ENCODE measurements at regions not wholly inside any gene's neighbourhood (a gene's known extent, or its start where the extent isn't known, plus 50 kb on each side); places are given as distances from the start of the nearest gene placed in this dataset.

DNA sequence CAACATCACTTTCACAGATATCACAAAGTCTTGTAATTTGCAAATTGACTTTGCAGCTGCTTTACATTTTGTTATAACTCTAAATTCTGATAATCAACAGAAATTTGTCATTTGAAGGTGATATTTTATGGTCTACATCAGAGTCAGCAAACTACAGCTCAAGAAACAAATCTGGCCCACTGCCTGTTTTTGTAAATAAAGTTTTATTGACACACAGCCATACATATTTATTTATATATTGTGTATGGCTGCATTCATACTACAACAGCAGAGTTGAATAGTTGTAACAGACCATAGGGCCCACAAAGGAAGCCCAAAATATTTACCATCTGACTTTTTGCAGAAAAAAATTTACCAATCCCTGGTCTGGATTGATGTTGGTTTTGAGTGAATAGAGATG, 87.0 kb upstream of the GRIA1 start:
- Mint-ChIP-seq H3K4me1 (ENCODE audit: low read depth) (no peaks in the 10 kb centered on the region), H3K27ac (no peak overlapping the region), H3K27me3 (ENCODE audit: low read depth) (no peaks in the 10 kb centered on the region), H3K36me3 (ENCODE audit: low read depth) (no peaks in the 10 kb centered on the region), H3K4me3 (no peak overlapping the region), H3K9me3 (no peaks in the 10 kb centered on the region)
- DNase-seq (ENCODE audit: low spot score): no peak

DNA sequence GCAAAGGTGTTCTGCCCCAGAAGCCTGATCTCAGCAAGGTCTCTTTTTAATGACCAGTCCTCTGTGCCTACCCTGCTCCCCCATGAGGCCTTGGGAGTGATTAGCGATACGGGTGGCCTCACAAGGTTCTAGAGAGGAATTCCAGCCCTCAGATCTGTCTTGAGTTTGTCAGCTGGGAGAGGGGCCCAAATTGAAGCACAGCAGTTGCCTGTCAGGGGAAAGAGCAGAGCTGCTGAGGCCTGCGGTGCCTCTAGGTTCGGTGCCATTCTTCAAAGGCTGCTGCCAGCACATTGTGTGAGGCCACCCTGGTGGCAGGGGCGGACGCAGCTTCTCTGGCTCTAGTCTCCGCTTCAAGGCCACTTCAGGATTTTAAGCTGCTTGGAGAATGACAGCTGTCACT, 85.7 kb upstream of the GRIA1 start:
- H3K4me3 Mint-ChIP-seq: no peak overlapping the region
- no peaks in the 10 kb centered on the region for H3K36me3 Mint-ChIP-seq (ENCODE audit: low read depth)
- H3K27ac Mint-ChIP-seq: no peak overlapping the region
- no peaks in the 10 kb centered on the region for H3K27me3 Mint-ChIP-seq (ENCODE audit: low read depth)
- no peaks in the 10 kb centered on the region for H3K4me1 Mint-ChIP-seq (ENCODE audit: low read depth)
- DNase-seq (ENCODE audit: low spot score): no peak
- no peaks in the 10 kb centered on the region for H3K9me3 Mint-ChIP-seq

DNA sequence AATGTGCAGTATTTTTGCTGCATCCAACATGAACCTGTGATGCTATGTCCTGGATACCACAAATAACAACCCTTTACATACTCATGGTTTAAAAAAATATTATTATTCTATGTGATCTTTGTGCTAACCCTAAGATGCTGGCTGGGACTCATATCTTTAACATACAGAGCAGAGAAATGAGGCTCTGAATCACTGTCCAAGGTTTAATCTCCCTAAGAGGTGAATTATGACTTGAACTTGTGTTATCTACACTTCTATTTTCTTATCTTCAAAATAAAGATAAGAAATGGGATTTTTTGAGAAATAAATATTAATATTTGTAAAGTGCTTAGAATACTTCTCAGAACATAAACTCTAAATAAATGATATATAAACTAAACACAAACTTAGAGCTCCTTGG, 68.8 kb upstream of the GRIA1 start:
- Mint-ChIP-seq H3K4me3 (no peak overlapping the region), H3K36me3 (ENCODE audit: low read depth) (no peaks in the 10 kb centered on the region), H3K27me3 (ENCODE audit: low read depth) (no peaks in the 10 kb centered on the region), H3K27ac (no peak overlapping the region), H3K9me3 (no peaks in the 10 kb centered on the region), H3K4me1 (ENCODE audit: low read depth) (no peaks in the 10 kb centered on the region)
- no peak for DNase-seq (ENCODE audit: low spot score)

- Mint-ChIP-seq H3K27me3 (ENCODE audit: low read depth) (no peaks in the 10 kb centered on the region), H3K9me3 (no peaks in the 10 kb centered on the region), H3K27ac (no peak overlapping the region), H3K36me3 (ENCODE audit: low read depth) (no peaks in the 10 kb centered on the region), H3K4me3 (no peak overlapping the region), H3K4me1 (ENCODE audit: low read depth) (no peaks in the 10 kb centered on the region)
- DNase-seq (ENCODE audit: low spot score): no peak
These were observed 64.6 kb upstream of the GRIA1 start for GRCh38 chr5:153425914-153426313.

DNA sequence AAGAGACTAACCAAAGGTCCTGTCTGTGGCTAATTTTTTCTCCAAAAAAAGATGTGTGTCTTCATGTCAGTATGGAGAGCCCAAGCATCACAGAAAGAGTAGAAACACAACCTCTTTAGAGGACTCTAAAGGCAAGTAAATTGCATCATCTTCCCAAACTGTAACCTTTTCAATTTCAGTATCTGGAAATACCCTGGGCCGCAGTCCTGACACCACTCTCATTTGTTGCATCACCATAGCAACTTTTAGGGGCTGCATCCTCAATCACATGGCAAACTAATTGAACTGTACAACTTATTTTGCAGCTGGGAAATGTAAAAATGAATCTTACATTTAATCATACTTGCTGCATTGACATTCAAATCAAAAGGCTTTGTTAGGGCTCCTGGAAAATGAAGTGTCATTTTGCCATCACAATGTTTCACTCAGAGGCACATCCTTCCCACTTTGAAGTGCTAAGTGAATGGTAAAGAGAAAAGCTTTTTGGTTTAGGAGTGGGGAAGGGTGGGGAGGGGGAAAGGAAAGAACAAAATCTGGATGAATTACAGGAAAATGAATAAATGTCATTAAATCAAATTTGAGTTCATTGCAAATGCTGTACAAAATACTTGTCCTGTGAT, 60.6 kb upstream of the GRIA1 start:
- H3K27me3 Mint-ChIP-seq (ENCODE audit: low read depth): no peaks in the 10 kb centered on the region
- H3K4me1 Mint-ChIP-seq (ENCODE audit: low read depth): no peaks in the 10 kb centered on the region
- DNase-seq (ENCODE audit: low spot score): no peak
- no peak overlapping the region for H3K4me3 Mint-ChIP-seq
- H3K36me3 Mint-ChIP-seq (ENCODE audit: low read depth): no peaks in the 10 kb centered on the region
- H3K9me3 Mint-ChIP-seq: no peaks in the 10 kb centered on the region
- no peak overlapping the region for H3K27ac Mint-ChIP-seq

DNA sequence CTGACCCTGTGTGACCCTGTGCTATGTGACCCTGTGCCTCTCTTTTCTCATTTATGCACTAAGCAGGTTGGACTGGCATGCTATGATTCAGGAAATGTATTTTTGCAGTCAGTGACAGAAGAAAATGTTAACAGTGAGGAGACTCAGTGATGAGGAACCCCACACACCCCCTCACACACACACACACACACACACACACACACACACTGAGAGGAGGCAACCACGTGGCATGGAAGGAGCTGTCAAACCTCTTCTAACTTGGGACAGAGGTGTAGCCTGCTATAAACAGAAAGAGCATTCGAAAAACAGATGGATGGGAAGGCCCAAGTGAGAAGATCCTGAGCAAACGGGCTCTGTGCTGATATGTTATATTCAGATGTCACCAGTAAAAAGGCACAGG, 57.9 kb upstream of the GRIA1 start:
- Mint-ChIP-seq H3K36me3 (ENCODE audit: low read depth) (no peaks in the 10 kb centered on the region), H3K4me1 (ENCODE audit: low read depth) (no peaks in the 10 kb centered on the region), H3K9me3 (no peaks in the 10 kb centered on the region), H3K27me3 (ENCODE audit: low read depth) (no peaks in the 10 kb centered on the region), H3K27ac (no peak overlapping the region), H3K4me3 (no peak overlapping the region)
- no peak for DNase-seq (ENCODE audit: low spot score)

GRCh38 chr5:153437251-153437650, 53.2 kb upstream of the GRIA1 start:
- no peaks in the 10 kb centered on the region for H3K4me1 Mint-ChIP-seq (ENCODE audit: low read depth)
- DNase-seq (ENCODE audit: low spot score): no peak
- no peak overlapping the region for H3K4me3 Mint-ChIP-seq
- H3K27me3 Mint-ChIP-seq (ENCODE audit: low read depth): no peaks in the 10 kb centered on the region
- no peaks in the 10 kb centered on the region for H3K9me3 Mint-ChIP-seq
- H3K36me3 Mint-ChIP-seq (ENCODE audit: low read depth): no peaks in the 10 kb centered on the region
- no peak overlapping the region for H3K27ac Mint-ChIP-seq

GRCh38 chr5:153439130-153439529, 51.3 kb upstream of the GRIA1 start:
- no peaks in the 10 kb centered on the region for H3K9me3 Mint-ChIP-seq
- H3K36me3 Mint-ChIP-seq (ENCODE audit: low read depth): no peaks in the 10 kb centered on the region
- H3K4me3 Mint-ChIP-seq: no peak overlapping the region
- no peaks in the 10 kb centered on the region for H3K4me1 Mint-ChIP-seq (ENCODE audit: low read depth)
- H3K27ac Mint-ChIP-seq: no peak overlapping the region
- DNase-seq (ENCODE audit: low spot score): no peak
- no peaks in the 10 kb centered on the region for H3K27me3 Mint-ChIP-seq (ENCODE audit: low read depth)
